RPMI7951 (cell line): ENCODE measurements at regions not wholly inside any gene's neighbourhood (a gene's known extent, or its start where the extent isn't known, plus 50 kb on each side); places are given as distances from the start of the nearest gene placed in this dataset.
"Not testable (repeated sequence)": the region's sequence is repeated elsewhere in the genome, so short reads cannot be mapped to it uniquely, and the experiment has no call there.

Source experiments
- DNase-seq: peaks from one replicate; pipeline ENCODE4 v3.0.0-alpha.2; 2012; ENCODE audit warnings: low read depth

- DNase-seq, result not testable (repeated sequence)
Observed at GRCh38 chr2:89145342-89145741, 453.9 kb downstream of the RPIA start.

GRCh38 chr2:89148256-89148655, 456.8 kb downstream of the RPIA start:
- DNase-seq, result not testable (repeated sequence)

- DNase-seq, result not testable (repeated sequence)
Observed at GRCh38 chr2:89151699-89152098, 460.2 kb downstream of the RPIA start.

GRCh38 chr2:89152501-89152900, 461.0 kb downstream of the RPIA start:
- not testable (repeated sequence) for DNase-seq

GRCh38 chr2:89153210-89153609, 461.7 kb downstream of the RPIA start:
- not testable (repeated sequence) for DNase-seq

- DNase-seq, result not testable (repeated sequence)
Observed at GRCh38 chr2:89154247-89154682, 462.8 kb downstream of the RPIA start.

GRCh38 chr2:89160306-89160705, 468.8 kb downstream of the RPIA start:
- not testable (repeated sequence) for DNase-seq

GRCh38 chr2:89161626-89162025, 470.2 kb downstream of the RPIA start:
- DNase-seq, result not testable (repeated sequence)

GRCh38 chr2:89170506-89171173, 479.2 kb downstream of the RPIA start:
- not testable (repeated sequence) for DNase-seq

GRCh38 chr2:89171174-89171519, 479.7 kb downstream of the RPIA start:
- not testable (repeated sequence) for DNase-seq

GRCh38 chr2:89177004-89177403, 485.5 kb downstream of the RPIA start:
- DNase-seq, result not testable (repeated sequence)

GRCh38 chr2:89182221-89182620, 490.7 kb downstream of the RPIA start:
- DNase-seq, result peak; percentile 3

GRCh38 chr2:89184746-89185145, 493.3 kb downstream of the RPIA start:
- not testable (repeated sequence) for DNase-seq

- not testable (repeated sequence) for DNase-seq
Observed at GRCh38 chr2:89195636-89196251, 504.3 kb downstream of the RPIA start.

GRCh38 chr2:89196719-89197118, 505.2 kb downstream of the RPIA start:
- not testable (repeated sequence) for DNase-seq

GRCh38 chr2:89198026-89198425, 506.6 kb downstream of the RPIA start:
- DNase-seq, result not testable (repeated sequence)

GRCh38 chr2:89199453-89200246, 508.2 kb downstream of the RPIA start:
- peak; percentile 39 for DNase-seq

GRCh38 chr2:89200247-89200527, 508.7 kb downstream of the RPIA start:
- not testable (repeated sequence) for DNase-seq

GRCh38 chr2:89202518-89202917, 511.0 kb downstream of the RPIA start:
- not testable (repeated sequence) for DNase-seq

- not testable (repeated sequence) for DNase-seq
Observed at GRCh38 chr2:89205153-89205552, 513.7 kb downstream of the RPIA start.

GRCh38 chr2:89208144-89208932, 516.9 kb downstream of the RPIA start:
- DNase-seq, result peak; percentile 71

GRCh38 chr2:89213151-89213550, 521.7 kb downstream of the RPIA start:
- DNase-seq, result not testable (repeated sequence)
